ENCODE measurements at regions not wholly inside any gene's neighbourhood (a gene's known extent, or its start where the extent isn't known, plus 50 kb on each side); places are given as distances from the start of the nearest gene placed in this dataset.

DNA sequence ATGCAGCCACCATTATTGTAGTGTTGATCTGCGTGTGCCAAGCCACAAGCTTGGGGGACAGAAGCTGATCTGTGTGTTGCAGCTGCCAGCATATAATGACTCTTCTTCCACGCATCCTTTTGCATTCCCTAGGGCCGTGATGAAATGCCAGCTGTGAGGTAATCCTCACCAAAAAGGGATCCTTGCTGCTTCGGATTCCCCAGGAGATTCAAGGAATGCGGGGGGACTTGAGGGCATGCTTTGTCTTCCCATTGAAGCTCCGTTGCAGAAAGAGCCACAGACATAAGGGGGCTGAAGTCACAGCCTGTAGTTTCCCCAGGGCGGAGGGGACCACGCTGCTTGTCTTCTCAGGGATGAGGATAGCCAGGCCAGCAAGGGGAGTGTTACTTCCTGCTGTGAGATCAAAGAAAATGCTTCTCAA is 281.6 kb upstream of the FMN2 start:
- TF ChIP-seq, protein P1, sequence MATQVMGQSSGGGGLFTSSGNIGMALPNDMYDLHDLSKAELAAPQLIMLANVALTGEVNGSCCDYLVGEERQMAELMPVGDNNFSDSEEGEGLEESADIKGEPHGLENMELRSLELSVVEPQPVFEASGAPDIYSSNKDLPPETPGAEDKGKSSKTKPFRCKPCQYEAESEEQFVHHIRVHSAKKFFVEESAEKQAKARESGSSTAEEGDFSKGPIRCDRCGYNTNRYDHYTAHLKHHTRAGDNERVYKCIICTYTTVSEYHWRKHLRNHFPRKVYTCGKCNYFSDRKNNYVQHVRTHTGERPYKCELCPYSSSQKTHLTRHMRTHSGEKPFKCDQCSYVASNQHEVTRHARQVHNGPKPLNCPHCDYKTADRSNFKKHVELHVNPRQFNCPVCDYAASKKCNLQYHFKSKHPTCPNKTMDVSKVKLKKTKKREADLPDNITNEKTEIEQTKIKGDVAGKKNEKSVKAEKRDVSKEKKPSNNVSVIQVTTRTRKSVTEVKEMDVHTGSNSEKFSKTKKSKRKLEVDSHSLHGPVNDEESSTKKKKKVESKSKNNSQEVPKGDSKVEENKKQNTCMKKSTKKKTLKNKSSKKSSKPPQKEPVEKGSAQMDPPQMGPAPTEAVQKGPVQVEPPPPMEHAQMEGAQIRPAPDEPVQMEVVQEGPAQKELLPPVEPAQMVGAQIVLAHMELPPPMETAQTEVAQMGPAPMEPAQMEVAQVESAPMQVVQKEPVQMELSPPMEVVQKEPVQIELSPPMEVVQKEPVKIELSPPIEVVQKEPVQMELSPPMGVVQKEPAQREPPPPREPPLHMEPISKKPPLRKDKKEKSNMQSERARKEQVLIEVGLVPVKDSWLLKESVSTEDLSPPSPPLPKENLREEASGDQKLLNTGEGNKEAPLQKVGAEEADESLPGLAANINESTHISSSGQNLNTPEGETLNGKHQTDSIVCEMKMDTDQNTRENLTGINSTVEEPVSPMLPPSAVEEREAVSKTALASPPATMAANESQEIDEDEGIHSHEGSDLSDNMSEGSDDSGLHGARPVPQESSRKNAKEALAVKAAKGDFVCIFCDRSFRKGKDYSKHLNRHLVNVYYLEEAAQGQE (IDR thresholded peaks at IDR 0.05; ENCODE audit: insufficient replicate concordance, low read depth) = no peak
- TF ChIP-seq, protein P2, sequence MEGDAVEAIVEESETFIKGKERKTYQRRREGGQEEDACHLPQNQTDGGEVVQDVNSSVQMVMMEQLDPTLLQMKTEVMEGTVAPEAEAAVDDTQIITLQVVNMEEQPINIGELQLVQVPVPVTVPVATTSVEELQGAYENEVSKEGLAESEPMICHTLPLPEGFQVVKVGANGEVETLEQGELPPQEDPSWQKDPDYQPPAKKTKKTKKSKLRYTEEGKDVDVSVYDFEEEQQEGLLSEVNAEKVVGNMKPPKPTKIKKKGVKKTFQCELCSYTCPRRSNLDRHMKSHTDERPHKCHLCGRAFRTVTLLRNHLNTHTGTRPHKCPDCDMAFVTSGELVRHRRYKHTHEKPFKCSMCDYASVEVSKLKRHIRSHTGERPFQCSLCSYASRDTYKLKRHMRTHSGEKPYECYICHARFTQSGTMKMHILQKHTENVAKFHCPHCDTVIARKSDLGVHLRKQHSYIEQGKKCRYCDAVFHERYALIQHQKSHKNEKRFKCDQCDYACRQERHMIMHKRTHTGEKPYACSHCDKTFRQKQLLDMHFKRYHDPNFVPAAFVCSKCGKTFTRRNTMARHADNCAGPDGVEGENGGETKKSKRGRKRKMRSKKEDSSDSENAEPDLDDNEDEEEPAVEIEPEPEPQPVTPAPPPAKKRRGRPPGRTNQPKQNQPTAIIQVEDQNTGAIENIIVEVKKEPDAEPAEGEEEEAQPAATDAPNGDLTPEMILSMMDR (IDR thresholded peaks at IDR 0.05; ENCODE audit: insufficient read depth, low read length) = no peak
- TF ChIP-seq POLR2AphosphoS5 (IDR thresholded peaks at IDR 0.05; ENCODE audit: low read depth) (no peak), GABPA (IDR thresholded peaks at IDR 0.05; ENCODE audit: low read depth) (no peak)
- H3K4me3 ChIP-seq (replicated peaks; ENCODE audit: insufficient read depth, low read length) = no peak overlapping the region
- H3K27me3 ChIP-seq (ENCODE audit: insufficient read depth, poor library complexity, severe bottlenecking) = no peaks in the 10 kb centered on the region
- DNase-seq (ENCODE audit: low read depth in 1 of 2, low spot score in 1 of 2) = no peak
- no peak overlapping the region for H3K27ac ChIP-seq (replicated peaks)

DNA sequence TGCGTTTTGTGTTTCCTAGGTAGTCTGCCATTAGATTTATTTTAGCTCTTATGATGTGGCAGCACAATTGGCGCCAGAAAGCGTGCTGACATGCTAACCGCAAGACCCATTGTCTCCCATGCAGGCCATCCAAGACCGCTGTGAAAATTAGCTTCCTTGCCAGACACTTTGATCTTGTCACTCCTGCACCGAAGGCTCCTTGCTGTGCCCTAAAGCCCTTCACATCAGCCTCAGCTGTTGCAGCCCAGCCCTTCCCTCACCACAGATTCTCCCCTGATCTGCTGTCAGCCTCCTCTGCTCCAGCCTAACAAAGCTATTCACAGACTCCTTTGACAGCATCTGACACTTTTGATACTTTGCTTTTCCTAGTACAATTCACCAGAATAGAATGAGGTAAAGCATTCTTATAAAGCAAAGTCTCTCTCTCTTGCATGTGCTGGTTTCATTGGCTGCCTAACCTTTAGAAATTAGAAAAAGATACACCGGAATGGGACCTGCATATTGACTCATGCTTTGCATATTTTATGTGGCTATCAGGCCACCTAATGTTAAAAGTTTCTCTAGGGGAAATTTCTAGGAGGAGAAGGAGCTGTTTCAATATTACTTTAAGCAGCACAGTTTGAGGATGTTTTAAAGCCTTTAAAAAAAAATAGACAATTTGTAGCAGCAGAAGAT is 280.3 kb upstream of the FMN2 start:
- no peak overlapping the region for H3K4me3 ChIP-seq (replicated peaks; ENCODE audit: insufficient read depth, low read length)
- no peak for DNase-seq (ENCODE audit: low read depth in 1 of 2, low spot score in 1 of 2)
- no peak overlapping the region for H3K27ac ChIP-seq (replicated peaks)

DNA sequence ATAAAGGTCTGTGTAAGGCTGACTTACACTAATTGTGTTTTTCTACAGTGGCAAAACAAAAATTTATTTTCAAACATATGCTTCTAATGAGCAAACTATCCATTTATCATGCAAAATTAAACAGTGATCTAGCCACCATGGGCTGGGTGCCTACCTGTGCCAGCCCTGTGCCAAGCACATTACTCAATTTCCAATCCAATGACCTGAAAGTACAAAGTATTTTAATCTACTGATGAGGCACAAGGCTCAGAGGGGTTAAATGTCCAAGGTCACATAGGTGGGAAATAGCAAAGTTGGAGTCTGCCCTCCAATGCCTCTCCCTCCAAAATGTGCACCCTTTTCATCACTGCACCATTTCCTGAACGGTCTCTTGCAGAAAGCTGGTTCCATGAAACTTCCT is 279.1 kb upstream of the FMN2 start:
- Histone ChIP-seq H3K27me3 (ENCODE audit: insufficient read depth, poor library complexity, severe bottlenecking) (no peaks in the 10 kb centered on the region), H3K27ac (replicated peaks) (no peak overlapping the region), H3K4me3 (replicated peaks; ENCODE audit: insufficient read depth, low read length) (no peak overlapping the region)
- TF ChIP-seq POLR2AphosphoS5 (IDR thresholded peaks at IDR 0.05; ENCODE audit: low read depth) (no peak), GABPA (IDR thresholded peaks at IDR 0.05; ENCODE audit: low read depth) (no peak), SPI1 (IDR thresholded peaks at IDR 0.05; ENCODE audit: borderline replicate concordance, low read depth) (no peak)
- TF ChIP-seq, protein P2 (IDR thresholded peaks at IDR 0.05; ENCODE audit: insufficient read depth, low read length) = no peak
- TF ChIP-seq, protein P1 (IDR thresholded peaks at IDR 0.05; ENCODE audit: insufficient replicate concordance, low read depth) = no peak
- DNase-seq (ENCODE audit: low read depth in 1 of 2, low spot score in 1 of 2) = no peak

More for the DNA sequence above, 280.3 kb upstream of the FMN2 start:
- H3K27me3 ChIP-seq (ENCODE audit: insufficient read depth, poor library complexity, severe bottlenecking) = no peaks in the 10 kb centered on the region
- TF ChIP-seq POLR2AphosphoS5 (IDR thresholded peaks at IDR 0.05; ENCODE audit: low read depth) = no peak

DNA sequence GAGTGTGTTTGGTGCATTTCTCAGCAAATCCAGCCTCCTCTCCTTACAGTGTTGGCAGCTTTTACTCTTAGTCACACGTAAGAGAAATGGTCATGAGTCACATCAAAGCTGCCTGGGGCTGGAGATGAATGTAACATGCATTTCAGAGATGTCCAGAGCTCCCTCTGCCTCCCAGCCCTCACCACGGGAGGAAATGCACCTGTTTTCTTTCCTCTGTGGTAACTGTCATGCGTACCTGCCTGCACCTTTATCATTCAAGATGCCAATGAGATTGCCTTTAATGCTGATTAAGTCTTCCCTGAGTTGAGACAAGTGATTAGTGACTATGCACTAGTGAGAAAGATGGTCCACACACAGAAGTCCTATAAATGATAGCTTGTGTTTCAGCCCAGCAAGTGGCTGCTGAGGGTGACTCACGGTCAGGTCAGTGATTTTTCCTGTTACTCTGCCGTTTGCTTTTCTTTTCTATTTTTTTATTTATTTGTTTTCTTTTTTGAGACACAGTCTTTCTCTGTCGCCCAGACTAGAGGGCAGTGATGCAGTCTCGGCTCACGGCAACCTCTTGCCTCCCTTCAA is 277.3 kb upstream of the FMN2 start:
- no peak for DNase-seq (ENCODE audit: low read depth in 1 of 2, low spot score in 1 of 2)
- H3K27me3 ChIP-seq (ENCODE audit: insufficient read depth, poor library complexity, severe bottlenecking) = no peaks in the 10 kb centered on the region
- H3K4me3 ChIP-seq (replicated peaks; ENCODE audit: insufficient read depth, low read length) = no peak overlapping the region
- H3K27ac ChIP-seq (replicated peaks) = no peak overlapping the region
- no peak for TF ChIP-seq SPI1 (IDR thresholded peaks at IDR 0.05; ENCODE audit: borderline replicate concordance, low read depth)
- TF ChIP-seq, protein P2 (IDR thresholded peaks at IDR 0.05; ENCODE audit: insufficient read depth, low read length) = no peak
